Stimulated activated CD8-positive, alpha-beta memory T cell treated with anti-CD3 and anti-CD28 coated beads, Interleukin-4, amount 100 ng/mL, for 4 hours (primary cell): ENCODE measurements at regions not wholly inside any gene's neighbourhood (a gene's known extent, or its start where the extent isn't known, plus 50 kb on each side); places are given as distances from the start of the nearest gene placed in this dataset.

ENCODE experiments used
- DNase-seq, 2 donors: peaks; one replicate each; pipeline ENCODE4 v3.0.0-alpha.2; 2020; ENCODE audit warnings: low read depth in 2 of 2, low spot score in 1 of 2

DNA sequence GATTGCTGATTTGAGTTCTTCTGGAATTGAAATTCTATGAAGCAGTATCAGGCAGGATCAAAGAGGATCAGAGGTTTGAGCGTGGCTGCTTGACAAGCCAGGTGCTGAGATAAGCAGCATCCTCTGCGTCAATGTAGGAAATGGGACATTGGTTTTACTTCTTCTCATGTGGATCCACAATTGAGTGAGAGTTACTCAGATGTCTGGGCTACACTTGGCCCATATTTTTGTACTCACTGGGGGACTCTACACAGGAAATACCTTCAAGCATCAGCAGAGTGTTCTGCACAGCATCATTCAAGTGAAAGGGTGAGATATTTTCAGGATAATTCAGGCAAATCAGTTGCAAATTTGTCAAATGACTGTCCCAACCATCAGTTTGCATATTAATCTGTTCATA, 613.9 kb upstream of the ARID1B start:
- no peak for DNase-seq

DNA sequence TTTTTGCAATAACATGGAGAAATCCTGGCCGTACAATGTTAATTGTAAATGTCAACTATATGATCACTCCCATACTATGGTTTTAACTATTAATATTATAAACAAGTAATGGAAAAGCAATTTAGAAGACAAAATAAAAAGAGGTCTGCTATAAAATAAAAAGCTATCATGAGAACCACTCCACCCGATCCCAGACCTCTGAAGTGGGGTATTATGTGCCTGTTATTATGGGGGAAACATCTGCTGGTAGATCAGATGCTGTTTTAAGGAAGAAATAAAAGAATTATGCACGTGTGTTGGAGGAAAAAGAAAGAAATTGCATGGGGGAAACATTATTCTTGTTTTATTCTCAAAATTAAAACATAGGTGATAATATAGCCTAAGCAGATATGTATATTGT, 615.7 kb upstream of the ARID1B start:
- no peak for DNase-seq

DNA sequence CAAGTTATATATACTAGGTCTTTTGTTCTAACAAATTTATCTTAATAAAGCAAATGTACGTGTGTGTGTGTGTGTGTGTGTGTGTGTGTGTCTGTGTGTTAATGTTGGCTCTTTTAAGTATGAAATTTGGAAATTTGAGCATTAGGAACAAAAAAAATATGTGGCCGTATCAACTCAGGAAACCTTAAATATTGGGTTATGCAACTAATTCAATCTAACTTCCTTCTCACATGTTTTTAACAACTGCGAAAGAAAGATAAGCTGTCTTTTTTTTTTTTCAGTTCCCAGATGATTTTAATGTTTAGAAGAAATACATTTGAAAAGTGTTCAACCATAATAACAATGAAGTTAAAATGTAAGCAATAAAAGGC, 616.4 kb upstream of the ARID1B start:
- no peak for DNase-seq

DNA sequence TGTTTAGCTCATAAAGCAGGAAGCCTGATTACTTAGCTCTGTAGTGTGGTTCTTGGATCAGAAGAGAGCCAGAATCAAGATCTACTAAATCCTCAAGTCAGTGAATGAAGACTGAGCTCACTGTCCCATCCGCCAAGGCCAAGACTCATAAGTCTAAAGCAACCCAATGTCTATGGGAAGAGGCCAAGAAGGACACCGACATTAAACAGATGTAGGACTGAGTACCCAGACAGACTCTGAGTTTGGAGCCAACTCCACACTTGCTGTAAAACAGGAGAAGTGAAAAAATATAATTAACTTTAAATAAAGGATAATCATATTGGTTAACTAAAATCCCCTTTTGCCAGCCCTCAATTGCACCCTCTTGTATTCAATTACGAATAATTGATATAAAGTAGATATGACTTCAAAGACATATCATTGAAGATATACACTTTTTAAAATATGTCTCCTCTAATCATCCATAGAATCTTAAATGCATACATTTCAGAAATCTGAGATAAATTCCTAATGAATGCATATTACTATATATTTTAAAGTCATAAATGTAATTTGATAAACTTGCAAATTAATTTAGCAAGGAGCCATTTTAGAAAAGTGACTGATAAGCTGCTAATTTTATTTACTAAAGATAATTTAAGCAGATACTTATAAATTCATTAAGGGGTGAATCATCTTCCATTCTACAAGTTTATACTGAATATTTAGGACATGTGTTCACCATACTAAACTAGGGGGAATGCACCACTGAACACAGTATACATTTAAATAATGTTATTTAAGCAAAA, 617.0 kb upstream of the ARID1B start:
- DNase-seq, result no peak

DNA sequence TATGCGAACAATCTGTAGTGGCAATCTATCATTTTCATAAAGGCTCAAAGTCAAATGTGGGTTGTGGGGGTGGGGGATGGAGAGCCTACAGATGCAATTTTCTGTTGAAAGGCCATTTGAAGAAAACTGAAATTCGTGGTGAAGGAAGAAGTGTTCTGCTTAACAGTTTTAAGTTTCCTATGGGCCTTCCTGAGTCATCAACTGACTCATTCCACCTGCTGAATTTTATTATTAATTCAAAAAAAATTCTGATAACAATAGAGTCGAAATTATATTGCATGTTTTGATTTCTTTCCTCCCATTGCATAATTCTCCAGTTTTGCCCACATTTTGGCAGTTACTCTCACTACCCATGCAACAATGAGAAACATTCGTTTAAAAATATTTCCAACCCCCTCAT, 622.3 kb upstream of the ARID1B start:
- DNase-seq, result no peak

DNA sequence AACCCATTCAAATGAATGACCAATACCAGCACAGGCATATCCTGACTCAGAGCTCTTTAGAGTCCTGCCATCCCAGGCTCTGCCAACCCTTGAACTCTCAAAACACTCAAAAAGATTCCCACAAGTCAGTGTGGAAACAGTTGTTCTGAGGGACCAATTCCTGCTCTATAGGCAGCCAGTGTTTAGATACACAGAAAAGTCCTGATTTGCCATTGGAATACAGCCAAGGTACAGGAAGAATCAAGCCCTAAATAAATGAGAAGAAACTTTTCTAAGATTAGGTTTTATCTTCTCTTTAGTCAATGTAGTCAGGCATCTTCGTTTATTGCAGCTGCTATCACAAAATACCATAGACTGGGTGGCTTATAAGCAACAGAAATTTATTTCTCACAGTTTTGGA, 626.8 kb upstream of the ARID1B start:
- DNase-seq, result no peak

DNA sequence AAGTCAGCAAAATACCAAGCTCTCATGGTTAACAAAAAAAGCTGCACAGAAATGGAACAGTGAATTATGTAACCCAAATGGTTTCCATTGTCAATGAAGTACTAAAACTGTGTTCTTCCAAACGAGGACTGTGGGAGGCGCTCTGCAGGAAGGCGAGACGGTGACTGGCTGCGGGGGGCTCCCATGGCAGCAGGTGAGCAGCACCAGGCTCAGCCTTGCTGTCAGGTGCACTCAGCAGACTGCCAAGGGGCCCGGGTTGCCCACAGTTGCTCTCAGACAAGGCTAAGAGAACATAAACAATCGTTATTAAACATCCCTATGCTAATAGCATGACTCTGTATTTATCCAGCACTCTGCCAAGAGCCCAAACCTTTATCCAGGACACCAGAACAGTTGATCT, 630.3 kb upstream of the ARID1B start:
- DNase-seq, result no peak

DNA sequence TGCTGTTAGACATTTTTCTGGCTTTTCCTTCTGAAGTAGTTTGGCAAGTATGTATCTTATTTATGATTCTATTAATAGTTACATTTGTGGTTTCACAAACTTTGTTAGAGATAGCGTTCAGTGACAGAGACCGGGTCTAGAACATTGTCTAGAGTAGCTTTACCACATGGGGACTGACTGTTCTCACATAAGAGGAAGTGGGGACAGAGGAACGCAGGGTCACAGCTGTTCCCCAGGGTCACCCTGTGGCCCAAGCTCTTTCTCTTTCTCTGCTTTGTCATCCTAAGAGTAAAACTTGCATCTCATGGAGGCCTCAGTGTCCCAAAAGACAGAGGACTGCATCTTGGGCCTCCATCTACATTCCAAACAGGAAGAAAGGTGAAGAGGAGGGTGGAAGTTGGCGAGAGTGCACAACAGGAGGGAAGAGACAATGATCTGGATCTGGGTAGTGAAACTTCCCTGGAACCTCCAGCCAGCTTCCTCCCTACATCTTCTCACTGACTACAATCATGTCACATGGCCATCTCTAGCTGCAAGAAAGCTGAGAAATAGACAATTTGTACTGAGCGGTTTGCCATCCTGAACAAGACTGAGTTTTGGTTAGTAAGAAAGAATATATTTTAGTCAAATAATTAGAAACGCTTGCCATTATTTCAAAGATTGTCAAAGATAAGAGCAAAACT, 645.8 kb upstream of the ARID1B start:
- DNase-seq, result no peak

DNA sequence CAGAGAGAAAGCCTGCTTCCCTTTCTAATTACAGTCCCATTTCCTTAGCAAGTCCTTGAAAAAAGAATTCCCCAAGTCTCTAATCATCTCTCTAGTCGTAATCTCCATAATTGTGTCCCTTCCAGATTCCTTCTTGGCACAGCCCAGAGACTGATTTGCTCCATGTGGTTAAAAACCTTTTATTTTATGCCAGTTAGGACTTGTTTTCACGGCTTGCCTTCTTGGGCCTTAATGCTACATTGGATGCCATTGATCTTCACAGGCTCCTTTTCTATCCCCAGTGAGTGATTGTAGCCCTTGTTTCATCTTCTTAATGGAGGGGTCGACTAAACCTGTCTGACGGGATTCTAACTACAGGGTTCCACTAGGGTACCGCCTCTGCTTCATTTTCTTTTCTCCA, 650.6 kb upstream of the ARID1B start:
- DNase-seq, result no peak

DNA sequence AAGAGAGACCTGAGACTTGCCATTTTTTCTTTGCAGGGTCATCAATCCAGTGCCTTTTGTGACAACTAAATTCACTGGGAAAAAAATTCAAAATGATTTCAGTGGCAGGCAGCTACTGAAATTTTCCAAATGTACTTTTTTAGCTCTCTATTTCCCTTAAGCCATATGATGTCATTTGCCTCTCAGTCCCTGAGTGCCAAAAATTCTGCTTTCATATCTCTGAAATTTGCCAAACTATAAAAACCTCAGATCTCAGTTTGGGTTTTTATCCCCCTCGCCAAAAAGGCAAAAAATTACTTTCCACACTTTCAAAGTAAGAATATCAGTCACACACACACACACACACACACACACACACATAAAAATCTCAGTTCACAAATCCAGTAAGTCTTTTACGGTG, 651.3 kb upstream of the ARID1B start:
- no peak for DNase-seq

DNA sequence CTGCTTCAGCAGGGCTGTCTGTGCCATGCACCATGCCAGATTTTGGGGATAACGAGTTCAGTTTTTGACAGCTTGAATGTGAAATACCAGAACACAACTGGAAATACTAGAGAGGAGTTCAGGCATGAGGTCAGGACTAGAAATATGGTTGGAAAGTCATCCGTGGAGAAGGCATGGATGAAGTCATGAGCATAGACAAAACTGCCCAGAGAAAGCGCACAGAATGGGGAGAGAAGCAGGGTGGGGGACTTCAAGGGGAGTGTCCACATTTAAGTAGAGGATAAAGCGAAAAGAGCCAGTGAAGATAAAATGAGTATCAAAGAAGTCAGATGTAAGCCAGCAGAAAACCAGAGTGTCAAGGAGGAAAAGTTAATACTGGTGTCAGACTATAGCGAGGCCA, 653.4 kb upstream of the ARID1B start:
- DNase-seq, result no peak

DNA sequence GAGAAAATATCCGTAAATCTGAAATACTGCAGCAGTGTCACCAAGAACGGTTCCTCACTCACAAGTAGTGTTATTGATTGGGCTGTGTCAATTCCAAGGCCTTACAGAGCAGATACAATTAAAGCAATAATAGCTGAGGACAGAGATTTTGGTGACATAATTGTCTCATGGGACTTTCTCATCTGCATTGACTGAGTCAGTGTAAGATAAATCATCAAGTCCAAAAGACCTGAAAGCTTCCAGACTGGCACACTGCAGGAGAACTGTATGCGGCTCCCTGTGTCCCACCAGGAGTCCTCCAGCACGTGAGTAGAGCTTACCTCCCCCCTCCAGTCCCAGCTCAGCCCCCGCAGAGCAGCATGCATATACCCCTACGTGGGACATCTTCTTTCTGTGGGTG, 655.2 kb upstream of the ARID1B start:
- DNase-seq, result no peak

DNA sequence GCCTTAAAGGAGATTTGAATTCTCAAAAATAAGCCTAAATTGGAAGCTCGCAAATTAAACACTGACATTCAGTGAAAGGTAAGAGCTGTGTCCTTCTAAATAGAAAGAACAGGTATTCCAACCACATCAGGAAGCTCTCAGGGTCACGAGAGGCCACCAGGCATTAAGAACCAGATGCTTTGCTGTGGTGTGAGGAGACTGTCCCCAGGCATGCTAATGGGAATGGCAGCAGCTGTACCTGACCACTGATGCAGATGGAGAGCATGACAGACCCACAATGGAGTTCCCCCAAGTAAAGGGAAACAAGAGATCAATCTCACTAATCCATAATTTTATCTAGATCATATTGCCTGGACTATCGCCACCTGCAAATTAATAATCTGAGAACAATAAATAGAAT, 658.9 kb upstream of the NOX3 start:
- no peak for DNase-seq

DNA sequence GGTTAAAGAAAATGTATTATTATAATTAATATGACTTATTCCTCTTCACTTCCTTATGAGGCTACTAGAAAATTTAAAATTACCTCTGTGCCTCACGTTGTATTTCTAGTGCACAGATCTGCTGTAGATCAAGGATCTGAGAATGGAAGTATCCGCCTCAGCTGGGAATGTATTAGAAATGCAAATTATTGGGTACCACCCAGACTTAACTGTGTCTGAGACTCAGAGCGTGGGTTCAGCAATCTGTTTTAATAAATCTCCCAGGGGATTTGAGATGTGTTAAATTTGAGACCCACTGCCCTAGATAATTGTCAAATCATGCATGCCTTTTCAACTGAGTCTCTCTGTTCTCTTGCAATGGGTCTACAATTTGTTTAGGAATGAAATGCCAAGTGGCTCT, 658.0 kb upstream of the NOX3 start:
- DNase-seq, result no peak

DNA sequence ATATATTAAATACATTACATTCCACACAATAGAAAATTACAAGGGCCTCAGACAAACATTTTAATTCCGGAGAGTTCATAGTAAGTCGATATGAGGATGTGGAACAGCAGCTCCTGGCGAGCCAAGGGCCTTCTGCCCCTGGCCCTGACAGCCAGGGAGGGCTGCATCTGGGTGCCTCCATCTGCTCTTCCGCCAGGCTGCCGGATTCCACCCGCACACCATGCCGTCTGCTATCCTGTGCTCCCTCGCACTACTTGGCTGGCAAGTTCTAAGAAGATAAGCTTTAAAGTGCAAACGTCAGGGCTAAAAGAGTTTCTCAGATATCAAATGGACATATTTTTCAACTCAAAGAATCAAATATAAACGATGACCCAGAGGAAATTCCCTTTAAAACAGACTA, 656.3 kb upstream of the NOX3 start:
- DNase-seq, result no peak

DNA sequence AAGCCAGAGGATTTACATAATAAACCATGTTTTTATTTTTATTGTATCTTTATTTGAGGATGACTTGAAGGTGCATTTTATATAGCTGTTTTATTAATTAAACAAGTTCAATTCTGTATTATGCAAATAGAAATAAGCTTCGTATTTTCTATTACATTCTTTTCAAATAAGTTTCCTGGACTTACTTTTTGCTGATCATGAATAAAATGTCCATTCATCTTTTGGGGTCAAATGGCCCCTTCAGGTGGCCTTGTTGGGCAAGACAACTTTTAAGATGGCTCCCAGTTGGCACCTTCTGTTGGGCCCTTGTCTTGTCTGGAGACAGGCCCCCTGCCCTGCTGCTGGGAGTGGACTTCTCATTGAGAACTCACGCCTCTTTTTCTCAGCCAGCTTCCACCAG, 654.6 kb upstream of the NOX3 start:
- no peak for DNase-seq

DNA sequence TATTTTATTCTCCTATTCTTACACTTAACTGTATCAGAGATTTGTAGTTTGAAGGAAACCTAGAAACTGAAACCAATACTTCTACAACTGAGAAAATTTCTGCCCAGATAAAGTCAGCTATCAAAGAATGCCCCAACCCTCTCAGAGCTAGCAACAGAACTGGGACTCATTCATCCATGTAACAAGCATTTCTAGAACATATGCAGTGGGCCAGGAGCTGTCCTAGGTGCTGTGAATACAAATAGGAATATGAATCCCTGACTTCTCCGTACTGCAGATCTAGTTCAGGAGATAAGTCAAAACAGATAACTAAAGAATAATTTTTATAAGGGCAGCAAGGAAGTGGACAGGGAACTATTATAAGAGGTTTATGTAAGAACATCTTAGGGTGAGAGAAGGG, 654.1 kb upstream of the NOX3 start:
- DNase-seq, result no peak

DNA sequence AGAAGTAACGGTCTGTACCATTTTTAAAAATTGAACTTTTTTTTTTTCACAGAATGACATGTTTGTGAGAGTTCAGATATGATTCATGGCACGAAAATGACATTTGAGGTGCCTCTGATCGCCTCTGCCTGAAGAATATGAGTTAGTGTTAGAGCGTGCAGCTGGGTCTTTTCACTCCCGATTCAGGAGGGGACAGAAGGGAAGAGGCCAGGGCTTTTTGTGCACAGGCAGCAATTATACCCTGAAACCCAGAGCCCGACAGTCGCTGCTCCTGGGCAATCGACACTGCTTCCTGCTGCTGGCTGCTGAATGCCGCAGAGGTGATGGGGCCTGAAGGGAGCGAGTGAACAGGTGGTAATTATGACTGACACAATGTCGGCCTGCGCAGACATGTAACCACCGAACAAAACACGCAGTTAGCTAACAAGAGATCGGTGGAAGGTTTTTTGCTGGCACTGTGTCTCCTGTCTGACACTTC, 652.0 kb upstream of the NOX3 start:
- no peak for DNase-seq

DNA sequence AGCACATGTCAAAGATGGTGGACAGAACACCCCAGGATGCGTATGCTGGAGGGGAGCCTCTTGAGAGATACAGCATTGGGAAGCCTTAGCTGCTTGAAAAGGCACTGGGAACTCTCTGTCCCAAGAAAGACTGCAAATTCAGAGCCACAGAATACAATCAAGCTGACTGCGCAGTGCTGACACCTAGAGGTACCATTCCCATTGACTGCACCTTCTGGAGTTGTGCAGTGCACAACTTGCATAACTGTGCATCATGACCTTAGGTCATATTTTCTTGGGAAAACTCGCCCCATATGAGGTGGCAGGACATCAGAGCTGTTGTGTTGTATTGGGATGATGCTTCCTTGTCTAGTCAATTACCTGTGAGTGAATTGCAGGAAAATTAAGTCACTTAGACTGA, 646.5 kb upstream of the NOX3 start:
- DNase-seq, result no peak

DNA sequence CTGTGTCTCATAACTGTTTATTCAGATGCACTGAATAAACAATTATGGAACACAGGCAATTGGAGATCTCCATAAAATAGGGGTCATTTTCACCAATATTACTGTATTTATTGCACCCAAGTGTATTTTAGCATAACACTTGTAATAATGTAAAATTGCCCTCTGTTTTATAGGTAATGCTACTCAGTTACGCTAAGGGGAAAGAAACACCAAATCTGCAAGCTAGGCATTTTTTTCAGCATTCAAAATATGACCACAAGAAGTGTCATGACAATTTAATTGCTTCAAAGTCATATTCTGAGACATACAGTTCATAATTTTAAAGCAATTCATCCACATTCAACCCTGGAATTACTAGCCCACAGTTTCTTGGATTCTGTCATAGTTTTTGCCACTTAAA, 643.2 kb upstream of the NOX3 start:
- DNase-seq, result no peak

DNA sequence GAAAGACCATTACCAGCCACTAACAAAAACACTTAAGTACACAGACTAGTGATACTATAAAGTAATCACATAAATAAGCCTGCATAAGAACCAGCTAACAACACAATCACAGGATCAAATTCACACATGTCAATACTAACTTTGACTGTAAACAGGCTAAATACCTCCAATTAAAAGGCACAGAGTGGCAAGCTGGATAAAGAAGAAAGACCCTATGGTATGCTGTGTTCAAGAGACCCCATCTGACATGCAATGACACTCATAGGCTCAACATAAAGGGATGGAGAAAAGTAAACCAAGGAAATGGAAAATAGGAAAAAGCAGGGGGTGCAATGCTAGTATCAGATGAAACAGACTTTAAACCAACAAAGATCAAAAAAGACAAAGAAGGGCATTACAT, 631.8 kb upstream of the NOX3 start:
- no peak for DNase-seq

DNA sequence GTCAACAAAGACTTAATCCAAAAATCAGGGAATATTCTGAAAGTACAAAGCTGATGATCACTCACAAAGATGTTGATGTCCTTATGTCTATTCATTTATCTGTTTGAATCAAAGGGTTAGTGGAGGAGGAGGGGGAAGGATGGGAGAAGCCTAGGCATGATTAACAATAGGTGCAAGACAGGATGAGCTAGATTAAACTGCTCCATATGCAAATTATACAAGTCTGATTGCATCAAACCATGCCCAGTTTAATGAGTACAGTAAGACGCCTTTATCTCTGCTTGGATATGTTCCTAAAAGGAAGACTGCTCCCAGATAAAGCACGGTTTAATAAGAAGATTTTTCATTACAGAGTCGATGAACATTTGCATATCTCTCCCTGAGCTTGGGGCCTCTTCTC, 626.4 kb upstream of the NOX3 start:
- no peak for DNase-seq

DNA sequence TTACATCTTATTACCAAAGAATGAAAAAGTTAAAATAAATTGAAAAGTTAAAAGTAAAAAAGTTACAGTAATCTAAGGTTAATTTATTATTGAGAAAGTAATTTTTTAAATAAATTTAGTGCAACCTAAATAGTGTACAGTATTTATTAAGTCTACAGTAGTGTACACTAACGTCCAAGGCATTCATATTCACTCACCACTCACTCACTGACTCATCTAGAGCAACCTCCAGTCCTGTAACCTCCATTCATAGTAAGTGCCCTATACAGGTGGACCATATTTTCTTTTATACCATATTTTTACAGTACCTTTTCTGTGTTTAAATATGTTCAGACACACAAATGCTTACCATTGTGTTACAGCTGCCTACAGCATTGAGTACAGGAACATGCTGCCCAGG, 624.7 kb upstream of the NOX3 start:
- DNase-seq, result no peak
